NT2/D1 (cell line): ENCODE measurements at regions not wholly inside any gene's neighbourhood (a gene's known extent, or its start where the extent isn't known, plus 50 kb on each side); places are given as distances from the start of the nearest gene placed in this dataset.

Experiments used
- SUZ12 ChIP-seq: IDR thresholded peaks from 2 replicates; pipeline ENCODE4 v1.6.1; 2011; ENCODE audit not compliant: insufficient read length, insufficient read depth; ENCODE audit errors: extremely low read depth
- ZNF274 ChIP-seq: IDR thresholded peaks from 2 replicates; pipeline ENCODE4 v1.6.1; 2011; ENCODE audit warnings: mild to moderate bottlenecking, low read depth, low read length

DNA sequence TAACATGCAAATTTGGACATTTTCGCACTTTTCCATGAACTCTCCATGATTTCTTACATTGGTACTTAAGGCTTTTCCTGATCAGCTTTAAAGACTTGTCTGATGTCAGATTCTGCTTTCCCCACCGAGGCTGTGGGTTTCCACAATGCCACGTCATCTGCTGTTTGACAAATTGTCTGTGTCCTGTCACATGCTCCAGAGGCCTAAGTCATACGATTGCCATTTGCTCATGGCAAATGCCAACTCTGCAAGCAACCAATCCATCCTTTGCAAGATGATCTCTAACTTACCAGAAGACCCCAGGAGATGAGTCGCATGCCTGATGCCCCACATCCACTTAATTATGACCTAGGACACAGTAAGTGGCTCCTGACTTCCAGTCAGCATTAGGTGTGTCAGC, 556.5 kb downstream of the BMP2 start:
- TF ChIP-seq ZNF274 = no peak
- TF ChIP-seq SUZ12 = no peak
